Osteocyte (in vitro differentiated cells): ENCODE measurements at regions not wholly inside any gene's neighbourhood (a gene's known extent, or its start where the extent isn't known, plus 50 kb on each side); places are given as distances from the start of the nearest gene placed in this dataset.

Experiments
- DNase-seq: peaks from one replicate; pipeline ENCODE4 v3.0.0; 2021; ENCODE audit warnings: mixed read lengths; ENCODE audit not compliant: unreplicated experiment; ENCODE audit errors: extremely low spot score
- H3K27ac Mint-ChIP-seq: one replicate; pipeline ENCODE4 v1.8.0; 2021; ENCODE audit warnings: mild to moderate bottlenecking, mixed read lengths; ENCODE audit not compliant: unreplicated experiment
- H3K27me3 Mint-ChIP-seq: one replicate; pipeline ENCODE4 v1.8.0; 2021; ENCODE audit warnings: mixed read lengths; ENCODE audit not compliant: unreplicated experiment
- H3K36me3 Mint-ChIP-seq: one replicate; pipeline ENCODE4 v1.8.0; 2021; ENCODE audit warnings: mixed read lengths; ENCODE audit not compliant: unreplicated experiment
- H3K4me1 Mint-ChIP-seq: one replicate; pipeline ENCODE4 v1.8.0; 2021; ENCODE audit warnings: mixed read lengths; ENCODE audit not compliant: unreplicated experiment
- H3K4me3 Mint-ChIP-seq: one replicate; pipeline ENCODE4 v1.8.0; 2021; ENCODE audit warnings: mild to moderate bottlenecking, moderate library complexity, mixed read lengths; ENCODE audit not compliant: unreplicated experiment
- H3K9me3 Mint-ChIP-seq: one replicate; pipeline ENCODE4 v1.8.0; 2021; ENCODE audit warnings: mixed read lengths; ENCODE audit not compliant: unreplicated experiment
- CTCF ChIP-seq: fragments of 200-600 bp; sonication (generic); IDR thresholded peaks from 2 replicates; pipeline ENCODE4 v1.5.0; 2021; ENCODE audit warnings: antibody characterized with exemption, mild to moderate bottlenecking, moderate library complexity

GRCh38 chr13:34867590-34867989 is 74.5 kb upstream of the NBEA start:
- Mint-ChIP-seq H3K27ac (peak overlapping the region; percentile 61), H3K4me1 (peaks cover 28% of the 10 kb centered on the region), H3K9me3 (no peaks in the 10 kb centered on the region), H3K4me3 (no peak overlapping the region), H3K36me3 (no peaks in the 10 kb centered on the region), H3K27me3 (no peaks in the 10 kb centered on the region)
- TF ChIP-seq CTCF = no peak
- DNase-seq = no peak

GRCh38 chr13:34868733-34869132 is 73.3 kb upstream of the NBEA start:
- Mint-ChIP-seq H3K9me3 (no peaks in the 10 kb centered on the region), H3K4me1 (peaks cover 23% of the 10 kb centered on the region), H3K27me3 (no peaks in the 10 kb centered on the region), H3K4me3 (no peak overlapping the region), H3K27ac (no peak overlapping the region), H3K36me3 (no peaks in the 10 kb centered on the region)
- no peak for TF ChIP-seq CTCF
- no peak for DNase-seq

- Mint-ChIP-seq H3K27ac (no peak overlapping the region), H3K36me3 (no peaks in the 10 kb centered on the region), H3K4me1 (peaks cover 20% of the 10 kb centered on the region), H3K27me3 (no peaks in the 10 kb centered on the region), H3K4me3 (no peak overlapping the region), H3K9me3 (peaks cover 3% of the 10 kb centered on the region)
- no peak for TF ChIP-seq CTCF
- DNase-seq = no peak
These were observed 72.4 kb upstream of the NBEA start for GRCh38 chr13:34869696-34870095.

- Mint-ChIP-seq H3K36me3 (no peaks in the 10 kb centered on the region), H3K4me3 (no peak overlapping the region), H3K4me1 (no peaks in the 10 kb centered on the region), H3K9me3 (peaks cover 4% of the 10 kb centered on the region), H3K27me3 (peaks cover 12% of the 10 kb centered on the region), H3K27ac (no peak overlapping the region)
- DNase-seq = no peak
- no peak for TF ChIP-seq CTCF
These were observed 63.7 kb upstream of the NBEA start for GRCh38 chr13:34878329-34878728.

GRCh38 chr13:34879851-34880250 is 62.2 kb upstream of the NBEA start:
- no peak overlapping the region for H3K27ac Mint-ChIP-seq
- no peak overlapping the region for H3K4me3 Mint-ChIP-seq
- TF ChIP-seq CTCF = no peak
- peaks cover 18% of the 10 kb centered on the region for H3K27me3 Mint-ChIP-seq
- no peak for DNase-seq
- no peaks in the 10 kb centered on the region for H3K36me3 Mint-ChIP-seq
- peaks cover under 1% of the 10 kb centered on the region for H3K9me3 Mint-ChIP-seq
- no peaks in the 10 kb centered on the region for H3K4me1 Mint-ChIP-seq
